ENCODE measurements at regions not wholly inside any gene's neighbourhood (a gene's known extent, or its start where the extent isn't known, plus 50 kb on each side); places are given as distances from the start of the nearest gene placed in this dataset.

DNA sequence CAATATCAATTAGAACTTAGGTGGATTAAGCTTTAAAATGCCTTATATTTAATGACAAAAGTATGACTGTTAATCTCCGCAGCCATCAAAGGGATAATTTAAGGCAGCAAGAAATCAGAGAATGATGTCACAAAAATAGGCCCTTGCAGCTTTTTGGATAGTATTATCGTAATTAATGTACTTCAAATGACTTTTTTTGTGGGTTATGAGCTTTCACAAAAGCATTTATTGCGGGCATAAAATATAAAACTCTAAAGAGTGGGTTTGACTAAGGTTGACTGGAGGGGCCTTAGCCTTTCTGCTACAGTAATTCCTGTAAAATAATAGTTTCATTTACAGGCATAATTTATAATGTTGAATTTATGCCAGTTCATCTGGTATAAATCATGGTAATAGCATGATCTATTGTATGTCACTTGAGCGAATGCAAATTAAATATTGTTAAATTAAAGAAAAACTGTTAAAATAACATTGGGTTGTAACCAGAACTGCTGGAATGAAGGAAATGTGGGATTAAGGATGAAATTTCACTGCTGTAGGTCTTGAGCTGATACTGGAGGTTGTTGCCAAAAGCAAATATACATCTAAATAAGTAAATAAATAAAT is 78.5 kb upstream of the ZFP64 start:
- H3K27ac Mint-ChIP-seq = no peak overlapping the region

DNA sequence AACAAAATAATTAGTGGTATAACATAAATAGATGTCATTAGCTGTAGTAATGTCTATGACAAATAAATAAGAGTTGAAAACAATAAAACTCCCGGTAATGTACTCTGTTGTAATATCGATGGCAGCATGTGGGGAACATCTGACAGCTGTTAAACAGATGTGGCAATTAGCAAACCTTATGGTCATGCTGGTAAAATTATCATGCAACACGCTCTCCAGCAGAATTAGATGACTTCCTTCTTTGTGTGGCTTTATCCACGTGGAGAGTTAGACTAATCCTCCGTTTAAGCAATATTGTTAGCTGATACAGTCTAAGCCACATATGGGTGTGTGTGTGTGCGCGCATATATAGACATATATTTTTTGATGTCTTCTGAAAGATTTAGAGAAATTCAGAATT is 77.7 kb upstream of the ZFP64 start:
- TF ChIP-seq, protein P1, sequence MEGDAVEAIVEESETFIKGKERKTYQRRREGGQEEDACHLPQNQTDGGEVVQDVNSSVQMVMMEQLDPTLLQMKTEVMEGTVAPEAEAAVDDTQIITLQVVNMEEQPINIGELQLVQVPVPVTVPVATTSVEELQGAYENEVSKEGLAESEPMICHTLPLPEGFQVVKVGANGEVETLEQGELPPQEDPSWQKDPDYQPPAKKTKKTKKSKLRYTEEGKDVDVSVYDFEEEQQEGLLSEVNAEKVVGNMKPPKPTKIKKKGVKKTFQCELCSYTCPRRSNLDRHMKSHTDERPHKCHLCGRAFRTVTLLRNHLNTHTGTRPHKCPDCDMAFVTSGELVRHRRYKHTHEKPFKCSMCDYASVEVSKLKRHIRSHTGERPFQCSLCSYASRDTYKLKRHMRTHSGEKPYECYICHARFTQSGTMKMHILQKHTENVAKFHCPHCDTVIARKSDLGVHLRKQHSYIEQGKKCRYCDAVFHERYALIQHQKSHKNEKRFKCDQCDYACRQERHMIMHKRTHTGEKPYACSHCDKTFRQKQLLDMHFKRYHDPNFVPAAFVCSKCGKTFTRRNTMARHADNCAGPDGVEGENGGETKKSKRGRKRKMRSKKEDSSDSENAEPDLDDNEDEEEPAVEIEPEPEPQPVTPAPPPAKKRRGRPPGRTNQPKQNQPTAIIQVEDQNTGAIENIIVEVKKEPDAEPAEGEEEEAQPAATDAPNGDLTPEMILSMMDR (conservative IDR thresholded peaks at IDR 0.05) = no peak
- H3K27me3 Mint-ChIP-seq = peaks cover 11% of the 10 kb centered on the region
- peaks cover 16% of the 10 kb centered on the region for H3K4me1 Mint-ChIP-seq (ENCODE audit: unreplicated experiment)
- H3K4me3 Mint-ChIP-seq = no peak overlapping the region
- H3K9me3 Mint-ChIP-seq = no peaks in the 10 kb centered on the region
- H3K36me3 Mint-ChIP-seq = no peaks in the 10 kb centered on the region
- no peak for DNase-seq (ENCODE audit: extremely low spot score, unreplicated experiment)
- H3K27ac Mint-ChIP-seq = no peak overlapping the region

More for the DNA sequence above, 78.5 kb upstream of the ZFP64 start:
- H3K9me3 Mint-ChIP-seq = no peaks in the 10 kb centered on the region
- H3K4me1 Mint-ChIP-seq (ENCODE audit: unreplicated experiment) = peaks cover 19% of the 10 kb centered on the region
- TF ChIP-seq, protein P1 (conservative IDR thresholded peaks at IDR 0.05) = no peak
- peaks cover 11% of the 10 kb centered on the region for H3K27me3 Mint-ChIP-seq
- DNase-seq (ENCODE audit: extremely low spot score, unreplicated experiment) = no peak
- no peaks in the 10 kb centered on the region for H3K36me3 Mint-ChIP-seq
- no peak overlapping the region for H3K4me3 Mint-ChIP-seq

DNA sequence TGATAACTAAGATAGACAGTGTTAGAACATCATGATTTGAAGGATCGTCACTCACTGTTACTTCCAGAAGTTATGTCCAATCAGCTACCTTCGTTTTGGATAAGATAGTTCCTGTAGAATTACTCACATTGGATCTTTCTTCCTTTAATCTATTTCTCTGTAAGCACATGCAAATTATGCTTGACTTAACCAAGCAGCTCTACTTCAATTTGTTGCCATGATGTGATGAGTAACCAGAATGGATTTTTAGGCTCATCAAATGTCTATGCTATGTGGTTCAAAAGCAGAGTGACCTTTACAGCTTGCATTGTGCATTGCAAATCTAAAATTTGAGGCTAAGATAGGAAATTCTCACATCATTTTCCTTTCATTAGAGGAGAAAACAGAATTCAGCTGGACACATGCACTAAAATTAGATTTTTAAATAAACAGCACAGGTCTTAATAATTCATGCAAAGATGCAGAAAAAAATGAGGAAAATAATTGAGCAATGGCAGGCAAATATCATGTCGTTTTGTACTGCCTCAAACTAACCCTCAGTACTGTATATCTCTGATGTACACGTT is 76.7 kb upstream of the ZFP64 start:
- Mint-ChIP-seq H3K27me3 (peaks cover 15% of the 10 kb centered on the region), H3K4me3 (no peak overlapping the region), H3K9me3 (no peaks in the 10 kb centered on the region), H3K4me1 (ENCODE audit: unreplicated experiment) (peaks cover 16% of the 10 kb centered on the region), H3K36me3 (no peaks in the 10 kb centered on the region), H3K27ac (no peak overlapping the region)
- TF ChIP-seq, protein P1 (conservative IDR thresholded peaks at IDR 0.05) = no peak
- DNase-seq (ENCODE audit: extremely low spot score, unreplicated experiment) = no peak

DNA sequence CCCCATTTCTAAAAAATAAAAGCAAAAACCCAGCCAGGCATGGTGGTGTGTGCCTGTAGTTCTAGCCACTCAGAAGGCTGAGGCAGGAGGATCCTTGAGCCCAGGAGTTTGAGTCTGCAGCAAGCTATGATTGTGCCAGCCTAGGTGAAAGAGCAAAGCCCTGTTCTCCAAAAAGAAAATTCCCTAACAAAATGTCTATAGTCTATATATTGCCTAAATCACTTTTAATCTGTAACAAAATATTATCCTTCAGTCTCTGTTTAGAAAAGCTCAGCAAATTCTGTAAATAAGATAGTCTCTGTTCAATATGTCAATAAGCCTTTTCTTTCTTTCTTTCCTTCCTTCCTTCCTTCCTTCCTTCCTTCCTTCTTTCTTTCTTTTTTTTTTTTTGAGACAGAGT is 75.8 kb upstream of the ZFP64 start:
- H3K4me3 Mint-ChIP-seq = no peak overlapping the region
- DNase-seq (ENCODE audit: extremely low spot score, unreplicated experiment) = no peak
- peaks cover 16% of the 10 kb centered on the region for H3K4me1 Mint-ChIP-seq (ENCODE audit: unreplicated experiment)
- H3K27me3 Mint-ChIP-seq = peaks cover 22% of the 10 kb centered on the region
- no peak overlapping the region for H3K27ac Mint-ChIP-seq
- H3K9me3 Mint-ChIP-seq = peaks cover 3% of the 10 kb centered on the region
- TF ChIP-seq, protein P1 (conservative IDR thresholded peaks at IDR 0.05) = no peak
- H3K36me3 Mint-ChIP-seq = no peaks in the 10 kb centered on the region

DNA sequence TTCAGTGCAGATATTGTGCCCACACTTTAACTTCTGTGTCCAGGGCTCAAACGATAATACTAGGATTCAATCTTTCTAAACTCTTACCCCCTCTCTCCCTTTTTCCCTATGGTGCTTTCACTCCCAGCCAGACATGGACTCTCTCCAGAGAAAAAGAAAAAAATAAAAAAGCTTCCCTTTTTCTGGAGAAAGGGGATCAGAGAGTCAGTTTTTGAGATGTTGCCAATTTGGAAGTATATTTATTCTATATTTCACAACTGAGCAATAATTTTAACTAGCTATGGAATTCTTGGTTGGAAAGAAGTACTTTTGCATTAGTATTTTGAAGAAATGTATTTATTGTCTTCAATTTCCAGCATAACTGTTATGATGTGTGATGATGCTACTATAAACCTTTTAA is 72.2 kb upstream of the ZFP64 start:
- Mint-ChIP-seq H3K27ac (no peak overlapping the region), H3K9me3 (peaks cover 6% of the 10 kb centered on the region), H3K36me3 (no peaks in the 10 kb centered on the region), H3K4me1 (ENCODE audit: unreplicated experiment) (peaks cover 11% of the 10 kb centered on the region), H3K4me3 (no peak overlapping the region), H3K27me3 (peaks cover 31% of the 10 kb centered on the region)
- TF ChIP-seq, protein P1 (conservative IDR thresholded peaks at IDR 0.05) = no peak
- no peak for DNase-seq (ENCODE audit: extremely low spot score, unreplicated experiment)

All from type B pancreatic cell (in vitro differentiated cells).